NCI-H345 (cell line): ENCODE measurements at regions not wholly inside any gene's neighbourhood (a gene's known extent, or its start where the extent isn't known, plus 50 kb on each side); places are given as distances from the start of the nearest gene placed in this dataset.

Source experiments
- DNase-seq: peaks from one replicate; lab custom pipeline; 2025; lab: John Stamatoyannopoulos, UW

DNA sequence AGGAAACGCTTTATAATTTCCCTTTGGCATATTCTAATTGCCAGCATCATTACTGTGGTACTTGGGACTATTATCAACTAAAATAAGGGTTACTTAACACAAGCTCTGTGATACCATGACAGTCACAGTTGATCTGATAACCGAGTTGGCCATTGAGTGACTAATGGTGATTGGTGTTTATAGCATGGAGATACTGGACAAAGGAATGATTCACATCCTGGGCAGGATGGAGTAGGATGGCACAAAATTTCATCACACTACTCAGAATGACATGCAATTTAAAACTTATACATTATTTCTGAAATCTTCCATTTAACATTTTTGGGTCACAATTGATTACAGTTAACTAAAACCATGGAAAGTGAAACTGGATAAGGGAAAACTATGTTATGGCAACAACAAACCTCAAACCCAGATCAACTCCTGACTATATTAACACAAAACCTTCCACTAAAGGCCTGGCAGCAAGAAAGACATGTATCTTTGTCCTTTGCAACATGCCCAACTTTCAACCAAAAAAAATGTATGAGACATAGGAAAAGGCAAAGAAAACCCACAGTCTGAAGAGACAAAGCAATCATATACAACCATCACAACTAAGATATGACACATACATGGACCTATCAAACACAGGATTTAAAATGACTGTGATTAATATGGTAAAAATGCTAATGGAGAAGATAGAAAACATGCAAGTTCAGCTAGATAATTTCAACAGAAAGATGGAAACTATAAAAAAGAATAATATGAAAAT, 208.5 kb upstream of the NRP1 start:
- DNase-seq = no peak

GRCh38 chr10:33539116-33539515, 204.6 kb upstream of the NRP1 start:
- no peak for DNase-seq

- DNase-seq = no peak
These were observed 202.6 kb upstream of the NRP1 start for GRCh38 chr10:33537066-33537465.

DNA sequence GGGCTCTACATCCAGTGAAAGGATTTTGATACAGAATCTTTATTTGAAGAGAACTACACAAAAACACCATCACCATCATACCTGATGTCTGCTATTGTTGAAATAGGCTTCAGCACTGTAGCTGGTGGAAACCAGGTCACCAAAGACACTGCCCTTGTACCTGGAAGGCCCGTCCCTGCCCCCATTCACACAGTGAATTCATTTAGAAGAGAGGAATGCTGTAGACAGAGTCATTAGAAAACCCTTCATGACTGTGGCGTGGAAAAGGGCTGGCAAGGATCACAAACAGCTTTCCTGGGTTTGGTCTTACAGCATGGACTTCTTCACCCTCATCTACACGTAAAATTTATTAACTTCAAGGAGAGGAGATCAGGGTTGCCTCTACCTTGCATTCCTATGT, 202.0 kb upstream of the NRP1 start:
- no peak for DNase-seq

DNA sequence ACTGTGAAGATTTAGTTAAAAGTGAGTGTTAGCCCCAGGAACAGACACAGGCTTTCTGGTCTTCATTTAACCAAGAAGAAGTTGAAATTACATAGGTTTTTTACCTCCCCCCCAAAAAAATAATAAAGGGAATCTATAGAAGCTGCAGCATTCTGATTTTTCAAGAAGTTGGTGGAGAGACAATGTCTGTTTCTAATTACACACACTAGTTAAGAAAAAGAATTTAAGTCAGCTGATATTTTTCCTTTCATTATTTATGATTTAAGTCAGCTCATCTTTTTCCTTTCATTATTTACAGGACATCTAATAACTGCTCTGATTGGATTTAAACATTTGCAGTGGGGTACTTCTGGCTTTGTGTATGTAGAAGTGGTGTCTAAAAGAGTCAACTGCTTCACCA, 201.4 kb upstream of the NRP1 start:
- DNase-seq = no peak

- no peak for DNase-seq
These were observed 199.9 kb upstream of the NRP1 start for GRCh38 chr10:33534416-33534815.

GRCh38 chr10:33533612-33534011, 199.1 kb upstream of the NRP1 start:
- DNase-seq = no peak

GRCh38 chr10:33532901-33533300, 198.4 kb upstream of the NRP1 start:
- DNase-seq = no peak

DNA sequence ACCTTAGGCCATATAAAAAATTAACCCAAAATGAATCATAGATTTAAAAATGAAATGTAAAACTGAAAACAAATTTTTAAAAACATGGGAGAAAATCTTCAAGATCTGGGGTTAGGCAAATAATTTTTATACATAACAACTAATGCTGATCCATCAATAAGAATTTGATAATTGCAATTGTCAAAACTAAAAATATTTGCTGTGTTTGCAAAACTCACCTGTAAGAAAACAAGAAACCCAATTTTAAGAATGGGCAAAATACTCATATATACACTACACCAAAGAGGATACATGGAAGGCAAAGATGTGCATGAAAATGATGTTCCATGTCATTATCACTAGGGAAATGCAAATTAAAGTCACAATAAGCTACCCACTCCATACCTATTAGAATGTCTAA, 194.8 kb upstream of the NRP1 start:
- DNase-seq = no peak

- no peak for DNase-seq
These were observed 190.5 kb upstream of the NRP1 start for GRCh38 chr10:33524966-33525365.

DNA sequence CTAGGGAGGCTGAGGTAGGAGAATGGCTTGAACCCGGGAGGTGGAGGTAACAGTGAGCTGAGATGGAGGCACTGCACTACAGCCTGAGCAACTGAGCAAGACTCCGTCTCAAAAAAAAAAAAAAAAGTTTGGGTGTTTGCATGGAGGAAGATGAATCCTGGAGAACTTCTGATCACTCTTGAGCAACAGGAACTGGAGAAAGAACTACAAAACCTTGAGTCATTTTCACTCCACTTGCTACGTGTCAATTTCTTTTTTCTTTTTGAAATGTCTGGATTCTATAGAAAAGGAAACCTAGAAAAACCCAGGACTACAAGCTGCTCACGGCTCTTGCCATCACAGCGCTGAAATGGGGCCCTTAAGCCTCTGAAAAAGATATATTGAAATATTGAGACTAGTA, 189.6 kb upstream of the NRP1 start:
- no peak for DNase-seq

- no peak for DNase-seq
These were observed 188.8 kb upstream of the NRP1 start for GRCh38 chr10:33523236-33523792.

GRCh38 chr10:33521904-33522303, 187.4 kb upstream of the NRP1 start:
- no peak for DNase-seq

DNA sequence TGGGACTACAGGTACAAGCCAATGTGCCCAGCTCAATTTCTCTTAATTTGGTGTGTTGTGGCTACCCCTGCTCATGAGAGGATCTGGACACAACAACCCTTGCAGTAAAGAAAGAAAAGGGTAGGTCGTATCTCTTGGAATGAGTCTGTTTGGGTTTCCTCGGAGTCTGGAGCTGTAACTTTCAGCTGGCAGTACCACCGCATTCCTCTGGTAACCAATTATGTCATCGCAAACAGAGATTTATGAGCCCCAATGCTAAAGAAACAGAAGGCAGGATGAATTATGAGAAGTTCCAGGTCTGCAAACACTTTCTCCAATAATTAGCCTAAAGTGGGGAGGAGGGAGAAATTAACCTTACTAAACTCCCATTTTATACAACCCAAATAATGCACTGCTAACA, 186.6 kb upstream of the NRP1 start:
- no peak for DNase-seq

DNA sequence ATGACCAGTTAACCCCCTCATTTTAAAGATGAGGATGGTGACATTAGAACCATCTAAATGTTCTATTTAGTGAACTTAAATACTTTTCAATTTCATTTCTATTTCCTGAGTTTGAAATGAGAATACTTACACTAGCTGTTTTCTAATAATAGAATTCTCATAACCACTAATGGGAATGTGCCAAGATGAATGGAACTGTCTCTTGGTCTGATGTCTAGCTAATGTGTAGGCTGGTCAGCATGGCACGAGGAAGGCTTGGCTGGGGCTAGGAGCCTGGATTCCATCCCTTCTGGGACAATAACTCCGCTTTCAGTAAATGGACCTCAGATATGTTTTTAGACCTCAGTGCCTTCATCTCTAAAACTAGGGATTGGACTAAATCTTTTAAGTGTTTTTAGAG, 185.8 kb upstream of the NRP1 start:
- no peak for DNase-seq

- no peak for DNase-seq
These were observed 184.8 kb upstream of the NRP1 start for GRCh38 chr10:33519130-33519860.

DNA sequence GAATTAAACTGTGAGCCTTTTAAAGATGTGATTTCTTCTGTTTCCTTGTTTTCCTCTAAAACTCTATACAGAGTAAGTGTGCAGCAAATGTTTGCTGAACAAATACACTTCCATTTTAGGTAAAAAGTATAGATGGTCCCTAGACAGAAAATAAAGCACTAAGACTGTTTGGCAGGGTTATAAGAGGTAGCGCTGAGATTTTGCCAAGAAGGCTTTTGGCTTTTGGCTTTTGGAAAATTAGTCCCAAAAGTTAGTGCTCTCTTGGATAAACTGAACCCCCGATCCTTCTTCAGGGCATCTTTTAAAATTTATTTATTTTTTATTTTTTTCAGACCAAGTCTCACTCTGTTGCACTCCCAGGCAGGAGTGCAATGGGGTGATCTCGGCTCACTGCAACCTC, 175.7 kb upstream of the NRP1 start:
- DNase-seq = no peak

GRCh38 chr10:33509231-33509831, 174.9 kb upstream of the NRP1 start:
- peak; percentile 39 for DNase-seq

GRCh38 chr10:33507662-33508425, 173.4 kb upstream of the NRP1 start:
- no peak for DNase-seq

DNA sequence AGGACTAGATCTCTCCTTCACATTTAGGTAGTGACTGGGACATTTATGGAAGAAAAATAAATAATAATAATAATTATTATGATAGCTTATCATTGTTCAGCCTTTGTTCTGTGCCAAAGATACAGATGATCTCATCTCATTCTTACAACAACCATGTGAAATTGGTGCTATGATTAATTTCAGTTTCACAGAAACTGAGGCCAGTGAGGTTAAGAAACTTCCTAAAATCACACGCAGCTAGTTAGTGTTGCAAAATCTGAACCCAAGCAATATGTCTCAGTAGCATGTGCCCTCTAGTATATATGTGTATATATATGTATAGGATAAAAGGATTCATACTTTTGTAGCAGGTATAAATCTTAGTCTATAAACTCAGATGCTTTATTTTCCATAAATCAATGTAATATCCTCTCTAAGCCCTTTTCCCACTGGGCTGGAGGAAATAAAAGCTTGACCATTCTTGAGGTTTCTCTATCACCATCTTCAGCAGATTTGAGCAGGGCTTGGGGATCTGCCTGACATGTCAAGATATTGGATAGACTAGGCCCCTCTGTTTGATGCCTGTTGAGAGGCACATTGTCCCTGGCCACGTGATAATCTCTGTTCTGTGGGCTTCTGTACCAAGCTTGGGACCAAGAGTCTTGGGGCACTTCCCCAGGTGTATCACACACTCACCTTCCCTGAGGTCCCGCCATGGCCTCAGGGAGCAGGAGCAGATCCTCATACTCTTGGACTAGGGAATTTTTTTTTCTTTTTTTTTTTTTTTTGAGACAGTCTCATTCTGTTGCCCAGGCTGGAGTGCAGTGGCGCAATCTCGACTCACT, 172.6 kb upstream of the NRP1 start:
- DNase-seq = no peak

- no peak for DNase-seq
These were observed 171.9 kb upstream of the NRP1 start for GRCh38 chr10:33506391-33506790.
